Uterus (tissue), 3 donors: ENCODE measurements at regions not wholly inside any gene's neighbourhood (a gene's known extent, or its start where the extent isn't known, plus 50 kb on each side); places are given as distances from the start of the nearest gene placed in this dataset.

Experiments used
- DNase-seq, 2 donors: peaks; one replicate each; pipeline ENCODE4 v3.0.0-alpha.2; 2019 to 2020
- H3K27ac ChIP-seq, 2 donors: fragments of 200-600 bp; sonication (generic); 1 replicate in 1 of 2; 2 replicates in 1 of 2; pipeline ENCODE4 v1.5.1; 2016 to 2018
- H3K27me3 ChIP-seq, 2 donors: fragments of 200-600 bp; sonication (generic); one replicate each; pipeline ENCODE4 v1.5.1; 2018 to 2019; ENCODE audit warnings: control low read depth in 1 of 2
- H3K36me3 ChIP-seq, 2 donors: fragments of 200-600 bp; sonication (generic); one replicate each; pipeline ENCODE4 v1.5.1; 2019; ENCODE audit warnings: control low read depth in 1 of 2
- H3K4me1 ChIP-seq, 2 donors: fragments of 200-600 bp; sonication (generic); one replicate each; pipeline ENCODE4 v1.5.1; 2018 to 2019; ENCODE audit warnings: control low read depth in 1 of 2
- H3K4me3 ChIP-seq, 2 donors: fragments of 200-600 bp; sonication (generic); 1 replicate in 1 of 2; 2 replicates in 1 of 2; pipeline ENCODE4 v1.5.1; 2018 to 2019; ENCODE audit warnings: mild to moderate bottlenecking in 1 of 2
- H3K9me3 ChIP-seq, 2 donors: fragments of 200-600 bp; sonication (generic); one replicate each; pipeline ENCODE4 v1.5.1; 2019; ENCODE audit warnings: control low read depth in 1 of 2
- POLR2A ChIP-seq, 2 donors: fragments of 450-650 bp; IDR thresholded peaks; one replicate each; pipeline ENCODE4 v1.6.1; 2016; ENCODE audit warnings: antibody characterized with exemption in 2 of 2, mild to moderate bottlenecking in 1 of 2, moderate library complexity in 1 of 2
- intact Hi-C: fragments of 100-400 bp; cut with DNase I; formaldehyde crosslinking; loops from one replicate; pipeline ENCODE4 v1.15.1; 2023; ENCODE audit warnings: low total_unique reads
- TF ChIP-seq, protein P1 (sequence below), 4 experiments: fragments of 200-600 bp in 2 of 4; fragments of 450-650 bp in 2 of 4; sonication (generic) in 2 of 4; IDR thresholded peaks; one replicate each; pipeline ENCODE4 v1.5.1; 2016 to 2019; ENCODE audit warnings: antibody characterized with exemption in 4 of 4, mild to moderate bottlenecking in 2 of 4, moderate library complexity in 1 of 4
- donor health status: DM: yes; HTN: yes; CAD: no.

DNA sequence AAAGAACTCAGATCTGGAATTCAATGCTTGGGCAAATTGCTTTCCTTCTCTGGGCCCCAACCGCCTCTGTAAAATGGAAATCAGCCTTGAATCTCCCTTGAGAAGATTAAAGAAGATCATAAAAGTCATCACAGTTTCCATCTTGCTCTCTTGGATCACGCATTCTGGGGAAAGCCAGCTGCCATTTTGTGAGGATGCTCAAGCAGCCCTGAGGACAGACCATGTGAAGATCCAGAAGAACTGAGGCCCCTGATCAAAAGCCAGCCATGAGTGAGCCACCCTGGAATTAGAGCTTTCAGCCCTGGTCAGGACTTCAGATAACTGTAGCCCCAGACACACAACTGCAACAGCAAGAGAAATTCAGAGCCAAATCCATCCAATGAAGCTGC, 229.3 kb downstream of the MN1 start:
- no peak for DNase-seq

DNA sequence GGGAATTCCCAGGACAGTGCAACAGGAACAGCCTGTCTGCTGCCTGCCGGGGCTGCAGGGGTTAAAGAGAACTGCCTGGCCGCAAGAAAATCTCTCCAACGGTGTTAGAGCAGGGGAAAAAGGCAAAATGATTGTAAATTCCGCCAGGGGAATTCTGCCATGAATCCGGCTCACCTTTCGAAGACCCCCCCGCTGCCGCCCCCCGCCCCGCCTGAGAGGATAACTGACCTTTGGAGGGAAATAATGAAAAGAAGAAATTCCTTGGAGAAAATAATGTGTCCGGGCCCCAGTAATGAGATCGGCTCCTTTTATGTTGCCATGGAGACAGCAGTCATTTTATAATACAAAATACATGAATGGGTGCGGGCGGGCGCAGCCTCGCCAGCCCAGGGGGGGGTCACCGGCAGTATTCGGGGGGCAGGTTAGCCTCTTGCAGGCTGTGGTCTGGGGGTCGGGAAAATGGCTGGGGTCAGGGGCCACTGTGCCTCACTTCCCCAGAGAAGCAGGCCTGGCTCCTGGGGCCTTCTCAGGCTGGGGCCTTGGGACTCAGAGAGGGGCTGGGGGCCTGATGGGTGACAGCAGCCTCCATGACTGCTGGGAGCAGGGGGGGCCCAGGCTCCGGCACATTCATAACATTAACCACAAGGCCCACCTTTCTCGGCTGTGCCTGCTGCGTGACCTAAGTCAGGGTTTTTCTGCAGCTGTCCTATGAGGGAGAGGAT, 228.1 kb downstream of the MN1 start:
- Histone ChIP-seq H3K36me3 (no peaks in the 10 kb centered on the region), H3K27ac (no peak overlapping the region), H3K27me3 (no peaks in the 10 kb centered on the region), H3K4me1 (peaks cover 0 to 4% of the 10 kb centered on the region in 2 donors), H3K4me3 (no peak overlapping the region), H3K9me3 (no peaks in the 10 kb centered on the region)
- intact Hi-C loops, result no loop called here
- DNase-seq, result no peak
- TF ChIP-seq, protein P1, sequence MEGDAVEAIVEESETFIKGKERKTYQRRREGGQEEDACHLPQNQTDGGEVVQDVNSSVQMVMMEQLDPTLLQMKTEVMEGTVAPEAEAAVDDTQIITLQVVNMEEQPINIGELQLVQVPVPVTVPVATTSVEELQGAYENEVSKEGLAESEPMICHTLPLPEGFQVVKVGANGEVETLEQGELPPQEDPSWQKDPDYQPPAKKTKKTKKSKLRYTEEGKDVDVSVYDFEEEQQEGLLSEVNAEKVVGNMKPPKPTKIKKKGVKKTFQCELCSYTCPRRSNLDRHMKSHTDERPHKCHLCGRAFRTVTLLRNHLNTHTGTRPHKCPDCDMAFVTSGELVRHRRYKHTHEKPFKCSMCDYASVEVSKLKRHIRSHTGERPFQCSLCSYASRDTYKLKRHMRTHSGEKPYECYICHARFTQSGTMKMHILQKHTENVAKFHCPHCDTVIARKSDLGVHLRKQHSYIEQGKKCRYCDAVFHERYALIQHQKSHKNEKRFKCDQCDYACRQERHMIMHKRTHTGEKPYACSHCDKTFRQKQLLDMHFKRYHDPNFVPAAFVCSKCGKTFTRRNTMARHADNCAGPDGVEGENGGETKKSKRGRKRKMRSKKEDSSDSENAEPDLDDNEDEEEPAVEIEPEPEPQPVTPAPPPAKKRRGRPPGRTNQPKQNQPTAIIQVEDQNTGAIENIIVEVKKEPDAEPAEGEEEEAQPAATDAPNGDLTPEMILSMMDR (IDR thresholded peaks at IDR 0.05), result no peak
- TF ChIP-seq POLR2A (IDR thresholded peaks at IDR 0.05), result no peak

More for the DNA sequence above, 229.3 kb downstream of the MN1 start:
- no peaks in the 10 kb centered on the region for H3K27me3 ChIP-seq
- no peaks in the 10 kb centered on the region for H3K9me3 ChIP-seq
- TF ChIP-seq, protein P1 (IDR thresholded peaks at IDR 0.05), result no peak
- no peak for TF ChIP-seq POLR2A (IDR thresholded peaks at IDR 0.05)
- H3K4me3 ChIP-seq, result no peak overlapping the region
- intact Hi-C loops, result no loop called here
- H3K27ac ChIP-seq, result no peak overlapping the region
- H3K36me3 ChIP-seq, result no peaks in the 10 kb centered on the region
- peaks cover 0 to 4% of the 10 kb centered on the region in 2 donors for H3K4me1 ChIP-seq

DNA sequence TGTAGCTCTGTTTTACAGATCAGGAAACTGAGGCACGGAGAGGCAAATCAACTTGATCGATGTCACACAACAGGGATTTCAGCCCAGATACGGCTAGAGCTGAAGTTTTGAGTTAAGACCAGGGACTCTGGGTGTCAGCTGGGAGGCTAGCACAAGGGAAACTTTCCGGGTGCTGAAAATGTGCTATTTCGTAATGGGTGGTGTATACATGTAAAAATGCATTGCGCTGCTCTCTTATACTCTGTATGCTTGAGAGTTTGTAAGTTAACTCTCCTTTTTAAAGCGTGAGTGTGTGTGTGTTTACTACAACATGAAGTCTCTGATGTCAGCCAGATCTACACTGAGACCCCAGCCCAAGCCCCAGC, 227.6 kb downstream of the MN1 start:
- H3K27ac ChIP-seq, result no peak overlapping the region
- intact Hi-C loops, result no loop called here
- no peaks in the 10 kb centered on the region for H3K27me3 ChIP-seq
- H3K36me3 ChIP-seq, result no peaks in the 10 kb centered on the region
- no peak overlapping the region for H3K4me3 ChIP-seq
- H3K9me3 ChIP-seq, result no peaks in the 10 kb centered on the region
- peaks cover 0 to 4% of the 10 kb centered on the region in 2 donors for H3K4me1 ChIP-seq
- TF ChIP-seq POLR2A (IDR thresholded peaks at IDR 0.05), result no peak
- TF ChIP-seq, protein P1 (IDR thresholded peaks at IDR 0.05), result no peak
- no peak for DNase-seq

DNA sequence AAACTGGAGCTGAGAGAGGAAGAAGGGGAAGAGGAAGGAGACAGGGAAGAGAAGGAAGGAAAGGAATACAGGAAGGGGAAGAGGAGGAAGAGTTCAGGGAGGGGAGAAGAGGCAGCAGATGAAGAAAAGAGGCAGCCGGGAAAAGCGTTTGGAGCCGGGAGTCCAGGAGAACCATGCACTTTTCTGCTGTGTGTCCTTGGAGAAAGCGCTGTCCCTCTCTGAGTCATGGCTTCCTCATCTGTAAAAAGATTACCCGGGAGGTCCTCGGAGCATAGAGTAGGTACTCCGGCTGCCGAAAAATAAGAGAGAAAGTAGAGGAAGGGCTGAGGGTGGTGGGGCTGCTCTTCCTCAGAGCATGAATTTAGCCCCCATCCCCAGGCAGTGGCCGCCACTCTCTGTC, 226.9 kb downstream of the MN1 start:
- Histone ChIP-seq H3K27ac (no peak overlapping the region), H3K4me3 (no peak overlapping the region), H3K9me3 (no peaks in the 10 kb centered on the region), H3K27me3 (no peaks in the 10 kb centered on the region), H3K4me1 (peaks cover 0 to 4% of the 10 kb centered on the region in 2 donors), H3K36me3 (no peaks in the 10 kb centered on the region)
- TF ChIP-seq, protein P1 (IDR thresholded peaks at IDR 0.05), result no peak
- TF ChIP-seq POLR2A (IDR thresholded peaks at IDR 0.05), result no peak
- no peak for DNase-seq
- intact Hi-C loops, result no loop called here

DNA sequence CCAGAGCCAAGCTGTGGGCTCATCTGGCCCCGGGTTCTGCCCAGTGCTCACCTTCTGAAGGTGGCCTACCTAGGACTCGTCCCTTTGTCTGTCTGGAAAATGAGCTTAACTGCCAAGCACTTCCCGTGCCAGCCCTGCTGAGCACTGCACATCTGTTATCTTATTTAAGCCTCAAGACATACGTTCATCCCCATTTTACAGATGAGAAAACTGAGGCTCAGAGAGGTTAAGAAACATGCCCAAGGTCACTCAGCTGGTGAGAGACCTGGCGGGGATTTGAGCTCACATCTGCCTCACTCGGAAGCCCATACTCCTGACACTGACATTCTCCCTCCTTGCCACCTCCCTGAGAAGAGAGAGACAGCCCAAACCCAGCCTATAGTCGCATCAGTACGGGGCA, 226.2 kb downstream of the MN1 start:
- intact Hi-C loops, result no loop called here
- H3K27me3 ChIP-seq, result no peaks in the 10 kb centered on the region
- peaks cover 0 to 4% of the 10 kb centered on the region in 2 donors for H3K4me1 ChIP-seq
- H3K27ac ChIP-seq, result no peak overlapping the region
- no peak for TF ChIP-seq POLR2A (IDR thresholded peaks at IDR 0.05)
- TF ChIP-seq, protein P1 (IDR thresholded peaks at IDR 0.05), result no peak
- H3K4me3 ChIP-seq, result no peak overlapping the region
- DNase-seq, result no peak
- H3K36me3 ChIP-seq, result no peaks in the 10 kb centered on the region
- H3K9me3 ChIP-seq, result no peaks in the 10 kb centered on the region
